ENCODE measurements at regions not wholly inside any gene's neighbourhood (a gene's known extent, or its start where the extent isn't known, plus 50 kb on each side); places are given as distances from the start of the nearest gene placed in this dataset.

GRCh38 chr2:18251486-18251885 lies 309.0 kb downstream of the RDH14 start:
- Histone ChIP-seq H3K9me3 (no peaks in the 10 kb centered on the region), H3K9ac (ENCODE audit: low read depth in 2 of 2, low read length in 2 of 2) (no peak overlapping the region), H3K4me3 (no peak overlapping the region), H3K27me3 (no peaks in the 10 kb centered on the region), H3K4me1 (no peaks in the 10 kb centered on the region), H3K36me3 (no peaks in the 10 kb centered on the region), H3K27ac (no peak overlapping the region)
- intact Hi-C loops (cut with DNase I) = no loop called here
- no peak for TF ChIP-seq CTCF (IDR thresholded peaks at IDR 0.05)
- DNase-seq = no peak

GRCh38 chr2:18247282-18248110 lies 313.0 kb downstream of the RDH14 start:
- Histone ChIP-seq H3K9me3 (no peaks in the 10 kb centered on the region), H3K4me3 (no peak overlapping the region), H3K27ac (no peak overlapping the region), H3K4me1 (no peaks in the 10 kb centered on the region), H3K9ac (ENCODE audit: low read depth in 2 of 2, low read length in 2 of 2) (no peak overlapping the region), H3K27me3 (no peaks in the 10 kb centered on the region), H3K36me3 (no peaks in the 10 kb centered on the region)
- intact Hi-C loops (cut with DNase I) = no loop called here
- DNase-seq = no peak
- no peak for TF ChIP-seq CTCF (IDR thresholded peaks at IDR 0.05)

- intact Hi-C loops (cut with DNase I) = no loop called here
- no peak overlapping the region for H3K4me3 ChIP-seq
- TF ChIP-seq CTCF (IDR thresholded peaks at IDR 0.05) = no peak
- H3K9ac ChIP-seq (ENCODE audit: low read depth in 2 of 2, low read length in 2 of 2) = no peak overlapping the region
- no peaks in the 10 kb centered on the region for H3K4me1 ChIP-seq
- no peak overlapping the region for H3K27ac ChIP-seq
- no peaks in the 10 kb centered on the region for H3K36me3 ChIP-seq
- H3K9me3 ChIP-seq = no peaks in the 10 kb centered on the region
- DNase-seq = no peak
- no peaks in the 10 kb centered on the region for H3K27me3 ChIP-seq
These were observed 315.1 kb downstream of the RDH14 start for GRCh38 chr2:18245375-18245774.

DNA sequence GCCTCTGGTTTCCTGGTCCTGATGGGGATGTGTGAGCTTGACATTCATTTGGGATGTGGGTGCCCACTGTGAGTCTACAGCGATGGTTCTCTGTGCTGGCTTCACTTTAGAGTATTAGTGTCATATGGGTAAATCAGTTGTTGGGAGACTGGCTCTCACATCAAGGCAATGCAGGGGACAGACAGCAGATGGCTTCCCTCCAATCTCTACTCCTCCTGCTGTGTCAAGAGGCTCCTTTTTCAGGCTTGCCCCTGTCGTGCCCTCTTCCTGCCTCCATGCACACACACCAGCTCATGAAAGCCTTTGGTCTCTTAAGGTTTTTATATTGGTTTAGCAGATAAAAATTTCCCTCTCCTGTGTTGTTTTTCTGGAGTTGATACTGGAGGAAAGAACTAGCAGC lies 315.6 kb downstream of the RDH14 start:
- intact Hi-C loops (cut with DNase I) = no loop called here
- no peak overlapping the region for H3K27ac ChIP-seq
- no peaks in the 10 kb centered on the region for H3K36me3 ChIP-seq
- H3K9ac ChIP-seq (ENCODE audit: low read depth in 2 of 2, low read length in 2 of 2) = no peak overlapping the region
- no peak for TF ChIP-seq CTCF (IDR thresholded peaks at IDR 0.05)
- H3K27me3 ChIP-seq = no peaks in the 10 kb centered on the region
- no peak overlapping the region for H3K4me3 ChIP-seq
- no peaks in the 10 kb centered on the region for H3K9me3 ChIP-seq
- no peaks in the 10 kb centered on the region for H3K4me1 ChIP-seq
- no peak for DNase-seq

- H3K27me3 ChIP-seq = no peaks in the 10 kb centered on the region
- H3K4me1 ChIP-seq = no peaks in the 10 kb centered on the region
- no peak overlapping the region for H3K9ac ChIP-seq (ENCODE audit: low read depth in 2 of 2, low read length in 2 of 2)
- intact Hi-C loops (cut with DNase I) = no loop called here
- H3K9me3 ChIP-seq = no peaks in the 10 kb centered on the region
- H3K36me3 ChIP-seq = no peaks in the 10 kb centered on the region
- no peak for DNase-seq
- no peak overlapping the region for H3K4me3 ChIP-seq
- TF ChIP-seq CTCF (IDR thresholded peaks at IDR 0.05) = no peak
- H3K27ac ChIP-seq = no peak overlapping the region
These were observed 316.6 kb downstream of the RDH14 start for GRCh38 chr2:18243816-18244215.

All from colonic mucosa (tissue), 4 donors.